GM19351 (cell line): ENCODE measurements at regions not wholly inside any gene's neighbourhood (a gene's known extent, or its start where the extent isn't known, plus 50 kb on each side); places are given as distances from the start of the nearest gene placed in this dataset.

ENCODE experiments used
- ATAC-seq: cut with Tn5 transposase; IDR thresholded peaks from one replicate; pipeline ENCODE4 v1.9.1; 2021; ENCODE audit warnings: mild to moderate bottlenecking, moderate library complexity; ENCODE audit not compliant: unreplicated experiment

GRCh38 chr4:84441758-84442377 lies 57.2 kb downstream of the NKX6-1 start:
- no peak for ATAC-seq

GRCh38 chr4:84439996-84440395 lies 59.1 kb downstream of the NKX6-1 start:
- ATAC-seq = no peak

- no peak for ATAC-seq
Observed at GRCh38 chr4:84436812-84437211, 62.3 kb downstream of the NKX6-1 start.

GRCh38 chr4:84434344-84434743 lies 64.7 kb downstream of the NKX6-1 start:
- no peak for ATAC-seq

- ATAC-seq = no peak
Observed at GRCh38 chr4:84433633-84434222, 65.4 kb downstream of the NKX6-1 start.

- ATAC-seq = no peak
Observed at GRCh38 chr4:84432713-84433112, 66.4 kb downstream of the NKX6-1 start.

- no peak for ATAC-seq
Observed at GRCh38 chr4:84420608-84421007, 78.5 kb downstream of the NKX6-1 start.

GRCh38 chr4:84419201-84419600 lies 79.9 kb downstream of the NKX6-1 start:
- no peak for ATAC-seq

GRCh38 chr4:84417997-84418709 lies 80.9 kb downstream of the NKX6-1 start:
- no peak for ATAC-seq

GRCh38 chr4:84413976-84414375 lies 85.1 kb downstream of the NKX6-1 start:
- no peak for ATAC-seq

GRCh38 chr4:84413480-84413879 lies 85.6 kb downstream of the NKX6-1 start:
- no peak for ATAC-seq

- ATAC-seq = no peak
Observed at GRCh38 chr4:84412062-84412461, 87.0 kb downstream of the NKX6-1 start.

- no peak for ATAC-seq
Observed at GRCh38 chr4:84407554-84408407, 91.3 kb downstream of the NKX6-1 start.

GRCh38 chr4:84403656-84404055 lies 95.4 kb downstream of the NKX6-1 start:
- ATAC-seq = no peak

- ATAC-seq = no peak
Observed at GRCh38 chr4:84401701-84402306, 97.3 kb downstream of the NKX6-1 start.

GRCh38 chr4:84394386-84394785 lies 104.7 kb downstream of the NKX6-1 start:
- no peak for ATAC-seq

- no peak for ATAC-seq
Observed at GRCh38 chr4:84392951-84393590, 106.0 kb downstream of the NKX6-1 start.

GRCh38 chr4:84389406-84389805 lies 109.7 kb downstream of the NKX6-1 start:
- ATAC-seq = no peak

- ATAC-seq = no peak
Observed at GRCh38 chr4:84385203-84385602, 113.9 kb downstream of the NKX6-1 start.

GRCh38 chr4:84384801-84385200 lies 114.3 kb downstream of the NKX6-1 start:
- ATAC-seq = no peak
